Neural crest cell (in vitro differentiated cells): ENCODE measurements at regions not wholly inside any gene's neighbourhood (a gene's known extent, or its start where the extent isn't known, plus 50 kb on each side); places are given as distances from the start of the nearest gene placed in this dataset.

Experiments
- DNase-seq: peaks from one replicate; pipeline ENCODE4 v3.0.0; 2021; ENCODE audit warnings: low read depth, mixed read lengths, low spot score
- H3K27ac Mint-ChIP-seq: one replicate; pipeline ENCODE4 v1.8.0; 2021; ENCODE audit warnings: mild to moderate bottlenecking, mixed read lengths; ENCODE audit not compliant: unreplicated experiment
- H3K27me3 Mint-ChIP-seq: 2 replicates; pipeline ENCODE4 v1.8.0; 2021; ENCODE audit warnings: low read depth, mild to moderate bottlenecking, mixed read lengths
- H3K36me3 Mint-ChIP-seq: 2 replicates; pipeline ENCODE4 v1.8.0; 2021; ENCODE audit warnings: low read depth, mild to moderate bottlenecking, mixed read lengths
- H3K4me1 Mint-ChIP-seq: 2 replicates; pipeline ENCODE4 v1.8.0; 2021; ENCODE audit warnings: mixed read lengths
- H3K4me3 Mint-ChIP-seq: one replicate; pipeline ENCODE4 v1.8.0; 2021; ENCODE audit warnings: mild to moderate bottlenecking, mixed read lengths
- H3K9me3 Mint-ChIP-seq: 2 replicates; pipeline ENCODE4 v1.8.0; 2021; ENCODE audit warnings: mixed read lengths
- CTCF ChIP-seq: fragments of 200-600 bp; sonication (generic); conservative IDR thresholded peaks from 2 replicates; pipeline ENCODE4 v1.5.0; 2021; ENCODE audit warnings: antibody characterized with exemption, mild to moderate bottlenecking

GRCh38 chr6:165820407-165820806 lies 157.4 kb upstream of the PDE10A start:
- Mint-ChIP-seq H3K4me3 (no peak overlapping the region), H3K4me1 (peaks cover 15% of the 10 kb centered on the region), H3K27ac (no peak overlapping the region), H3K27me3 (peaks cover 49% of the 10 kb centered on the region), H3K36me3 (no peaks in the 10 kb centered on the region), H3K9me3 (no peaks in the 10 kb centered on the region)
- no peak for DNase-seq
- no peak for TF ChIP-seq CTCF

GRCh38 chr6:165819394-165819793 lies 156.4 kb upstream of the PDE10A start:
- no peaks in the 10 kb centered on the region for H3K36me3 Mint-ChIP-seq
- H3K4me1 Mint-ChIP-seq: peaks cover 15% of the 10 kb centered on the region
- no peak overlapping the region for H3K4me3 Mint-ChIP-seq
- no peak for DNase-seq
- TF ChIP-seq CTCF: no peak
- no peak overlapping the region for H3K27ac Mint-ChIP-seq
- peaks cover 49% of the 10 kb centered on the region for H3K27me3 Mint-ChIP-seq
- H3K9me3 Mint-ChIP-seq: no peaks in the 10 kb centered on the region

GRCh38 chr6:165818200-165818599 lies 155.2 kb upstream of the PDE10A start:
- Mint-ChIP-seq H3K4me1 (peaks cover 15% of the 10 kb centered on the region), H3K27me3 (peaks cover 51% of the 10 kb centered on the region), H3K36me3 (no peaks in the 10 kb centered on the region), H3K9me3 (no peaks in the 10 kb centered on the region), H3K27ac (no peak overlapping the region), H3K4me3 (no peak overlapping the region)
- DNase-seq: no peak
- no peak for TF ChIP-seq CTCF

- no peak for DNase-seq
- no peaks in the 10 kb centered on the region for H3K9me3 Mint-ChIP-seq
- TF ChIP-seq CTCF: no peak
- no peaks in the 10 kb centered on the region for H3K36me3 Mint-ChIP-seq
- no peak overlapping the region for H3K4me3 Mint-ChIP-seq
- H3K27ac Mint-ChIP-seq: no peak overlapping the region
- H3K4me1 Mint-ChIP-seq: peaks cover 15% of the 10 kb centered on the region
- peaks cover 55% of the 10 kb centered on the region for H3K27me3 Mint-ChIP-seq
These were observed 154.7 kb upstream of the PDE10A start for GRCh38 chr6:165817771-165818170.

GRCh38 chr6:165817148-165817547 lies 154.1 kb upstream of the PDE10A start:
- H3K4me1 Mint-ChIP-seq: peaks cover 15% of the 10 kb centered on the region
- no peak for TF ChIP-seq CTCF
- H3K27ac Mint-ChIP-seq: no peak overlapping the region
- no peaks in the 10 kb centered on the region for H3K36me3 Mint-ChIP-seq
- peaks cover 57% of the 10 kb centered on the region for H3K27me3 Mint-ChIP-seq
- no peak overlapping the region for H3K4me3 Mint-ChIP-seq
- H3K9me3 Mint-ChIP-seq: no peaks in the 10 kb centered on the region
- no peak for DNase-seq

- no peak overlapping the region for H3K27ac Mint-ChIP-seq
- DNase-seq: no peak
- peaks cover 15% of the 10 kb centered on the region for H3K4me1 Mint-ChIP-seq
- no peak for TF ChIP-seq CTCF
- H3K4me3 Mint-ChIP-seq: no peak overlapping the region
- H3K36me3 Mint-ChIP-seq: no peaks in the 10 kb centered on the region
- H3K27me3 Mint-ChIP-seq: peaks cover 49% of the 10 kb centered on the region
- H3K9me3 Mint-ChIP-seq: peaks cover 5% of the 10 kb centered on the region
These were observed 151.6 kb upstream of the PDE10A start for GRCh38 chr6:165814679-165815078.
